C4-2B (cell line): ENCODE measurements at regions not wholly inside any gene's neighbourhood (a gene's known extent, or its start where the extent isn't known, plus 50 kb on each side); places are given as distances from the start of the nearest gene placed in this dataset.

Experiments used
- CTCF ChIP-seq: fragments of 450-650 bp; conservative IDR thresholded peaks from 2 replicates; pipeline ENCODE4 v1.5.1; 2017; ENCODE audit warnings: mild to moderate bottlenecking
- ZFX ChIP-seq: fragments of 450-650 bp; IDR thresholded peaks from 2 replicates; pipeline ENCODE4 v1.6.1; 2017

GRCh38 chr6:65830151-65830550, 123.1 kb upstream of the EYS start:
- TF ChIP-seq CTCF (no peak), ZFX (no peak)
